ENCODE measurements at regions not wholly inside any gene's neighbourhood (a gene's known extent, or its start where the extent isn't known, plus 50 kb on each side); places are given as distances from the start of the nearest gene placed in this dataset.

GRCh38 chr4:177511611-177512010 is 69.4 kb upstream of the AGA start:
- no peak overlapping the region for H3K4me2 ChIP-seq (replicated peaks; ENCODE audit: extremely low read depth, low read length, poor library complexity, severe bottlenecking)
- no peaks in the 10 kb centered on the region for H3K9me3 ChIP-seq (replicated peaks in 1 of 2; ENCODE audit: control insufficient read depth in 1 of 2, insufficient read depth in 1 of 2, low read length in 2 of 2)
- H3K4me1 ChIP-seq (ENCODE audit: control insufficient read depth in 1 of 2, insufficient read depth in 2 of 2, low read length in 2 of 2) = no peaks in the 10 kb centered on the region
- H3K36me3 ChIP-seq (replicated peaks in 1 of 2; ENCODE audit: control insufficient read depth in 1 of 2, insufficient read depth in 2 of 2, low read length in 2 of 2) = no peaks in the 10 kb centered on the region
- intact Hi-C loops (cut with micrococcal nuclease) = no loop called here
- WGBS (ENCODE audit: insufficient coverage) = 93% methylated on average over 3 of the region's 3 CpGs
- H3K4me1 Mint-ChIP-seq = no peaks in the 10 kb centered on the region
- H3K9me3 Mint-ChIP-seq = peaks cover 0 to 15% (median 3%) of the 10 kb centered on the region in 7 donors
- no peak overlapping the region for H3K27ac Mint-ChIP-seq
- DNase-seq = no peak
- H3K79me2 ChIP-seq (ENCODE audit: insufficient read depth, low read length) = no peaks in the 10 kb centered on the region
- H3K4me3 Mint-ChIP-seq = no peak overlapping the region
- no peak for TF ChIP-seq CTCF (IDR thresholded peaks at IDR 0.05)
- no peak overlapping the region for H3K4me3 ChIP-seq (replicated peaks in 1 of 3; ENCODE audit: low read depth in 2 of 3, low read length in 3 of 3)
- no peak overlapping the region for H2AFZ ChIP-seq (ENCODE audit: insufficient read depth, low read depth, low read length, poor library complexity, severe bottlenecking)
- H3K27ac ChIP-seq (ENCODE audit: low read depth in 1 of 2, low read length in 2 of 2) = no peak overlapping the region
- H3K27me3 Mint-ChIP-seq (ENCODE audit: low read depth in 3 of 3) = peaks cover 0 to 3% (median 3%) of the 10 kb centered on the region in 3 donors
- H3K27me3 ChIP-seq (ENCODE audit: control insufficient read depth in 2 of 2, insufficient read depth in 2 of 2, low read length in 2 of 2) = no peaks in the 10 kb centered on the region
- no peak overlapping the region for H3K9ac ChIP-seq (ENCODE audit: insufficient read depth, low read length, poor library complexity, severe bottlenecking)
- no peaks in the 10 kb centered on the region for H4K20me1 ChIP-seq (ENCODE audit: insufficient read depth, low read length)
- no peaks in the 10 kb centered on the region for H3K36me3 Mint-ChIP-seq

GRCh38 chr4:177512646-177513045 is 70.4 kb upstream of the AGA start:
- intact Hi-C loops (cut with micrococcal nuclease) = no loop called here

More at GRCh38 chr4:177512646-177513045, 70.4 kb upstream of the AGA start:
- no peaks in the 10 kb centered on the region for H3K79me2 ChIP-seq (ENCODE audit: insufficient read depth, low read length)
- no peak overlapping the region for H2AFZ ChIP-seq (ENCODE audit: insufficient read depth, low read depth, low read length, poor library complexity, severe bottlenecking)
- H3K36me3 ChIP-seq (replicated peaks in 1 of 2; ENCODE audit: control insufficient read depth in 1 of 2, insufficient read depth in 2 of 2, low read length in 2 of 2) = no peaks in the 10 kb centered on the region
- no peak overlapping the region for H3K9ac ChIP-seq (ENCODE audit: insufficient read depth, low read length, poor library complexity, severe bottlenecking)
- Mint-ChIP-seq H3K27me3 (ENCODE audit: low read depth in 3 of 3) (peaks cover 0 to 3% (median 2%) of the 10 kb centered on the region in 3 donors), H3K27ac (no peak overlapping the region), H3K4me3 (no peak overlapping the region), H3K9me3 (peaks cover 0 to 15% (median 3%) of the 10 kb centered on the region in 7 donors), H3K4me1 (no peaks in the 10 kb centered on the region), H3K36me3 (no peaks in the 10 kb centered on the region)
- H3K9me3 ChIP-seq (replicated peaks in 1 of 2; ENCODE audit: control insufficient read depth in 1 of 2, insufficient read depth in 1 of 2, low read length in 2 of 2) = no peaks in the 10 kb centered on the region
- no peak for TF ChIP-seq CTCF (IDR thresholded peaks at IDR 0.05)
- no peak for DNase-seq
- H3K27me3 ChIP-seq (ENCODE audit: control insufficient read depth in 2 of 2, insufficient read depth in 2 of 2, low read length in 2 of 2) = no peaks in the 10 kb centered on the region
- no peak overlapping the region for H3K27ac ChIP-seq (ENCODE audit: low read depth in 1 of 2, low read length in 2 of 2)
- H3K4me3 ChIP-seq (replicated peaks in 1 of 3; ENCODE audit: low read depth in 2 of 3, low read length in 3 of 3) = no peak overlapping the region
- H3K4me2 ChIP-seq (replicated peaks; ENCODE audit: extremely low read depth, low read length, poor library complexity, severe bottlenecking) = no peak overlapping the region
- H4K20me1 ChIP-seq (ENCODE audit: insufficient read depth, low read length) = no peaks in the 10 kb centered on the region
- no peaks in the 10 kb centered on the region for H3K4me1 ChIP-seq (ENCODE audit: control insufficient read depth in 1 of 2, insufficient read depth in 2 of 2, low read length in 2 of 2)

Data from CD14-positive monocyte (primary cell).